H1 (cell line): ENCODE measurements at regions not wholly inside any gene's neighbourhood (a gene's known extent, or its start where the extent isn't known, plus 50 kb on each side); places are given as distances from the start of the nearest gene placed in this dataset.
A peak's percentile ranks its signal among the peaks of the same experiment; 100 is the strongest.

ENCODE experiments used
- CTCF ChIA-PET: fragments of 300-600 bp; sonication (Branson Sonifier 250); formaldehyde crosslinking; loops from one replicate; lab custom pipeline; 2021; ENCODE audit not compliant: partially characterized antibody; lab: Charles Lee
- POLR2A ChIA-PET: fragments of 300-600 bp; sonication (Branson Sonifier 250); formaldehyde crosslinking; loops from one replicate; lab custom pipeline; 2021; ENCODE audit warnings: inconsistent platforms; ENCODE audit not compliant: partially characterized antibody; lab: Charles Lee
- DNase-seq, 2 experiments: peaks; one replicate each; pipeline versions ENCODE4 v3.0.0 to v3.0.0-alpha.2; 2010 to 2022; ENCODE audit warnings: low spot score in 2 of 2, low read depth in 1 of 2, mixed read lengths in 1 of 2
- FAIRE-seq: peaks from 2 replicates; lab custom pipeline; 2011; peaks lifted over from hg19 to GRCh38; lab: Jason Lieb, UNC
- H2AFZ ChIP-seq: 2 replicates; pipeline ENCODE4 v1.8.1; 2012; ENCODE audit warnings: low read length, inconsistent platforms
- H2AK5ac ChIP-seq: 2 replicates; pipeline ENCODE4 v1.6.1; 2013; ENCODE audit warnings: low read depth, low read length
- H2BK120ac ChIP-seq: replicated peaks from 2 replicates; pipeline ENCODE3; 2013; ENCODE audit warnings: low read depth, low read length, inconsistent platforms
- H2BK12ac ChIP-seq: 2 replicates; pipeline ENCODE4 v1.6.1; 2013; ENCODE audit warnings: low read depth, low read length
- H2BK15ac ChIP-seq: 2 replicates; pipeline ENCODE4 v1.6.1; 2013; ENCODE audit warnings: low read length
- H2BK20ac ChIP-seq: 2 replicates; pipeline ENCODE4 v1.6.1; 2013; ENCODE audit warnings: low read length
- H2BK5ac ChIP-seq: 2 replicates; pipeline ENCODE4 v1.6.1; 2013; ENCODE audit warnings: low read depth, low read length
- H3K14ac ChIP-seq: 2 replicates; pipeline ENCODE4 v1.6.1; 2013; ENCODE audit warnings: inconsistent platforms; ENCODE audit not compliant: insufficient read length
- H3K18ac ChIP-seq: 2 replicates; pipeline ENCODE4 v1.6.1; 2013; ENCODE audit warnings: low read length; ENCODE audit errors: extremely low read depth
- H3K23ac ChIP-seq: 2 replicates; pipeline ENCODE4 v1.6.1; 2013; ENCODE audit warnings: inconsistent platforms; ENCODE audit not compliant: insufficient read length
- H3K23me2 ChIP-seq: 2 replicates; pipeline ENCODE4 v1.6.1; 2013; ENCODE audit warnings: low read depth, low read length
- H3K27ac ChIP-seq: 2 replicates; pipeline ENCODE4 v1.6.1; 2011; ENCODE audit warnings: low read depth, low read length, inconsistent platforms
- H3K27me3 ChIP-seq, 4 experiments: replicated peaks in 1 of 4; 1 replicate in 1 of 4; 2 replicates in 3 of 4; pipeline versions ENCODE4 v1.6.1 to v1.8.1; 2011 to 2013; ENCODE audit warnings: low read length in 3 of 4, mild to moderate bottlenecking in 3 of 4, inconsistent platforms in 2 of 4, mixed read lengths in 2 of 4, moderate library complexity in 1 of 4; ENCODE audit not compliant: control insufficient read depth in 3 of 4, insufficient read depth in 3 of 4; ENCODE audit errors: extremely low read depth in 1 of 4
- H3K36me3 ChIP-seq, 4 experiments: 2 replicates each; pipeline versions ENCODE4 v1.6.1 to v1.8.1; 2011 to 2013; ENCODE audit warnings: mild to moderate bottlenecking in 4 of 4, low read length in 3 of 4, moderate library complexity in 2 of 4, control low read depth in 1 of 4, inconsistent platforms in 1 of 4; ENCODE audit not compliant: insufficient read depth in 4 of 4, control insufficient read depth in 2 of 4
- H3K4ac ChIP-seq: replicated peaks from 2 replicates; pipeline ENCODE3; 2013; ENCODE audit warnings: low read length, low read depth, mixed read lengths, inconsistent platforms; ENCODE audit not compliant: insufficient read length
- H3K4me1 ChIP-seq, 4 experiments: replicated peaks in 1 of 4; 1 replicate in 1 of 4; 2 replicates in 3 of 4; pipeline versions ENCODE4 v1.6.1 to v1.8.1; 2011 to 2013; ENCODE audit warnings: low read length in 3 of 4, inconsistent platforms in 2 of 4, mixed read lengths in 1 of 4; ENCODE audit not compliant: insufficient read depth in 4 of 4, control insufficient read depth in 3 of 4
- H3K4me2 ChIP-seq, 2 experiments: 2 replicates each; pipeline versions ENCODE4 v1.6.1 to v1.8.1; 2011 to 2013; ENCODE audit warnings: low read depth in 2 of 2, low read length in 2 of 2, control low read depth in 1 of 2, inconsistent platforms in 1 of 2, mild to moderate bottlenecking in 1 of 2; ENCODE audit not compliant: insufficient read depth in 1 of 2
- H3K4me3 ChIP-seq, 4 experiments: fragments of 200-600, 300-600 bp in 1 of 4; sonication (generic), shearing (Covaris generic), sonication (Bioruptor Twin) in 1 of 4; 2 replicates each; pipeline versions ENCODE4 v1.5.1 to v1.8.1; 2011 to 2016; ENCODE audit warnings: low read length in 4 of 4, low read depth in 3 of 4, control low read depth in 2 of 4, inconsistent platforms in 2 of 4, mild to moderate bottlenecking in 2 of 4, mixed read lengths in 1 of 4, moderate library complexity in 1 of 4; ENCODE audit not compliant: insufficient read depth in 2 of 4; ENCODE audit errors: extremely low read depth in 1 of 4
- H3K56ac ChIP-seq: replicated peaks from 2 replicates; pipeline ENCODE3; 2013; ENCODE audit warnings: low read depth, mild to moderate bottlenecking, mixed read lengths, low read length, inconsistent platforms; ENCODE audit not compliant: insufficient read length
- H3K79me1 ChIP-seq: 2 replicates; pipeline ENCODE4 v1.6.1; 2013; ENCODE audit warnings: low read depth, low read length, control low read depth
- H3K79me2 ChIP-seq, 2 experiments: 2 replicates each; pipeline versions ENCODE4 v1.6.1 to v1.8.1; 2012 to 2013; ENCODE audit warnings: low read length in 2 of 2, mild to moderate bottlenecking in 2 of 2, inconsistent platforms in 1 of 2; ENCODE audit not compliant: insufficient read depth in 2 of 2, control insufficient read depth in 1 of 2
- H3K9ac ChIP-seq, 4 experiments: replicated peaks in 1 of 4; 1 replicate in 1 of 4; 2 replicates in 3 of 4; pipeline versions ENCODE4 v1.6.1 to v1.8.1; 2011 to 2013; ENCODE audit warnings: low read depth in 3 of 4, low read length in 3 of 4, control low read depth in 2 of 4, mild to moderate bottlenecking in 2 of 4, moderate library complexity in 2 of 4, inconsistent platforms in 1 of 4; ENCODE audit errors: extremely low read depth in 1 of 4
- H3K9me3 ChIP-seq, 2 experiments: 2 replicates each; pipeline versions ENCODE4 v1.6.1 to v1.8.1; 2012 to 2013; ENCODE audit warnings: mild to moderate bottlenecking in 2 of 2, moderate library complexity in 2 of 2, control low read depth in 1 of 2, inconsistent platforms in 1 of 2, low read depth in 1 of 2, low read length in 1 of 2, mixed read lengths in 1 of 2; ENCODE audit not compliant: insufficient read depth in 2 of 2
- H4K20me1 ChIP-seq, 2 experiments: replicated peaks in 1 of 2; 2 replicates each; pipeline versions ENCODE3 to v1.8.1; 2011 to 2013; ENCODE audit warnings: inconsistent platforms in 2 of 2, low read length in 2 of 2, mild to moderate bottlenecking in 1 of 2; ENCODE audit not compliant: insufficient read depth in 2 of 2, control insufficient read depth in 1 of 2
- H4K5ac ChIP-seq: 2 replicates; pipeline ENCODE4 v1.6.1; 2013; ENCODE audit warnings: low read length, low read depth, mixed read lengths, inconsistent platforms; ENCODE audit not compliant: insufficient read length
- H4K8ac ChIP-seq: 2 replicates; pipeline ENCODE4 v1.8.0; 2013; ENCODE audit warnings: mild to moderate bottlenecking, moderate library complexity, low read length, inconsistent platforms; ENCODE audit not compliant: insufficient read depth; ENCODE audit errors: extremely low read depth
- H4K91ac ChIP-seq: replicated peaks from 2 replicates; pipeline ENCODE3; 2013; ENCODE audit warnings: low read length, mixed read lengths, inconsistent platforms; ENCODE audit not compliant: insufficient read length
- CREB1 ChIP-seq: IDR thresholded peaks from 2 replicates; pipeline ENCODE4 v1.6.1; 2012; ENCODE audit warnings: inconsistent platforms
- E2F6 ChIP-seq: IDR thresholded peaks from 2 replicates; pipeline ENCODE4 v1.6.1; 2012; ENCODE audit warnings: inconsistent platforms
- FOSL1 ChIP-seq: IDR thresholded peaks from 2 replicates; pipeline ENCODE4 v1.6.1; 2011; ENCODE audit warnings: mild to moderate bottlenecking, low read depth, low read length, moderate library complexity; ENCODE audit not compliant: insufficient read depth
- GABPA ChIP-seq: IDR thresholded peaks from 2 replicates; pipeline ENCODE4 v1.6.1; 2011; ENCODE audit warnings: mild to moderate bottlenecking, low read length, moderate library complexity, borderline replicate concordance; ENCODE audit not compliant: insufficient read depth
- MAX ChIP-seq: IDR thresholded peaks from 2 replicates; pipeline ENCODE4 v1.6.1; 2012; ENCODE audit warnings: inconsistent platforms
- POU5F1 ChIP-seq: IDR thresholded peaks from 2 replicates; pipeline ENCODE4 v1.6.1; 2011; ENCODE audit warnings: low read depth, mild to moderate bottlenecking, low read length, moderate library complexity
- RFX5 ChIP-seq: IDR thresholded peaks from 2 replicates; pipeline ENCODE4 v1.6.1; 2011; ENCODE audit warnings: low read depth, low read length, improper control_type of control experiment, borderline replicate concordance
- SP1 ChIP-seq: IDR thresholded peaks from 2 replicates; pipeline ENCODE4 v1.6.1; 2011; ENCODE audit warnings: low read depth, low read length
- SP2 ChIP-seq: IDR thresholded peaks from 2 replicates; pipeline ENCODE4 v1.6.1; 2012; ENCODE audit warnings: mild to moderate bottlenecking, low read length, inconsistent platforms
- SRF ChIP-seq: IDR thresholded peaks from 2 replicates; pipeline ENCODE4 v1.6.1; 2011; ENCODE audit warnings: mild to moderate bottlenecking, low read depth, low read length, moderate library complexity
- TAF1 ChIP-seq: IDR thresholded peaks from 2 replicates; pipeline ENCODE4 v1.6.1; 2011; ENCODE audit warnings: mild to moderate bottlenecking, low read depth, low read length
- YY1 ChIP-seq: IDR thresholded peaks from 2 replicates; pipeline ENCODE4 v1.6.1; 2011; ENCODE audit warnings: low read depth, mild to moderate bottlenecking, low read length
- WGBS, 2 experiments: shearing (Covaris generic) in 1 of 2; methylation state at CpG; one replicate each; pipeline versions ENCODE4 v1.1.6 to v1.1.7; 2013 to 2015; ENCODE audit warnings: low lambda C conversion rate in 2 of 2, mixed read lengths in 2 of 2, inconsistent platforms in 1 of 2, low coverage in 1 of 2, missing lambda C conversion rate in 1 of 2; ENCODE audit not compliant: insufficient replicate concordance in 2 of 2, insufficient coverage in 1 of 2, insufficient read length in 1 of 2; ENCODE audit errors: extremely low coverage in 1 of 2, missing lambda C conversion rate in 1 of 2; 5-methylcytosine and 5-hydroxymethylcytosine counted together

- Histone ChIP-seq H3K4me2 (no peak overlapping the region), H3K4ac (no peak overlapping the region), H3K27me3 (peaks cover 0 to 2% (median under 1%) of the 10 kb centered on the region in 4 experiments; a peak in 2 of 7 replicates), H3K18ac (peak overlapping the region; percentile 66; the same call in 1 of the 2 replicates), H2BK12ac (peak overlapping the region; percentile 42; the same call in 1 of the 2 replicates), H3K27ac (no peak overlapping the region), H4K91ac (no peak overlapping the region), H3K23me2 (no peaks in the 10 kb centered on the region), H3K4me3 (no peak overlapping the region), H2BK20ac (no peak overlapping the region), H2BK120ac (no peak overlapping the region), H2AK5ac (no peak overlapping the region), H3K9ac (no peak overlapping the region), H4K20me1 (no peaks in the 10 kb centered on the region), H3K9me3 (no peaks in the 10 kb centered on the region), H3K36me3 (no peaks in the 10 kb centered on the region), H2BK15ac (0 out of 2 replicates have a peak overlapping the region, but pooled peaks have one; percentile 31), H3K4me1 (peaks cover 6 to 38% (median 13%) of the 10 kb centered on the region in 4 experiments), H4K5ac (no peak overlapping the region), H3K79me2 (no peaks in the 10 kb centered on the region), H2AFZ (no peak overlapping the region), H2BK5ac (no peak overlapping the region), H3K23ac (no peak overlapping the region), H4K8ac (no peak overlapping the region), H3K56ac (no peak overlapping the region), H3K79me1 (no peaks in the 10 kb centered on the region), H3K14ac (no peak overlapping the region)
- WGBS, 2 experiments, result 74% methylated on average over 12 of the region's 12 CpGs; no CpG with 5 or more reads in 1 of the 2 experiments
- POLR2A ChIA-PET, result interaction anchor here (0.6 to 1.9 kb wide), 4 partner anchors 8 to 191 kb away, joined by 3 to 5 read pairs (median 4); no protein-coding TSS in a partner anchor
- FAIRE-seq (no peak), DNase-seq (peak in 1 of 2 experiments; percentile 37)
- CTCF ChIA-PET, result interaction anchor here (0.8 to 10.4 kb wide), 17 partner anchors 11 to 237 kb away, joined by 3 to 91 read pairs (median 5); no protein-coding TSS in a partner anchor
- no peak for TF ChIP-seq SP1
- no peak for TF ChIP-seq SP2
- no peak for TF ChIP-seq POU5F1
- TF ChIP-seq CREB1, result no peak
- no peak for TF ChIP-seq E2F6
- no peak for TF ChIP-seq MAX
- no peak for TF ChIP-seq FOSL1
- TF ChIP-seq GABPA, result no peak
- no peak for TF ChIP-seq TAF1
- TF ChIP-seq SRF, result no peak
- TF ChIP-seq YY1, result no peak
- no peak for TF ChIP-seq RFX5
Observed at GRCh38 chr11:116505298-116506262, 267.2 kb downstream of the BUD13 start.
